A673 (cell line): ENCODE measurements at regions not wholly inside any gene's neighbourhood (a gene's known extent, or its start where the extent isn't known, plus 50 kb on each side); places are given as distances from the start of the nearest gene placed in this dataset.
"Not testable (repeated sequence)": the region's sequence is repeated elsewhere in the genome, so short reads cannot be mapped to it uniquely, and the experiment has no call there.

Source experiments
- BruUV-seq: library from RNA; stranded (reverse); fragments of 400-500 nt; replicated peaks from 2 replicates; lab custom pipeline; 2021; lab: Mats Ljungman, UMichigan
- CTCF ChIA-PET: fragments of 300-600 bp; sonication (Branson Sonifier 250); formaldehyde crosslinking; loops from one replicate; lab custom pipeline; 2022; ENCODE audit warnings: antibody characterized with exemption; lab: Charles Lee
- POLR2A ChIA-PET: fragments of 300-600 bp; sonication (Branson Sonifier 250); formaldehyde crosslinking; loops from one replicate; lab custom pipeline; 2022; ENCODE audit warnings: antibody characterized with exemption; ENCODE audit not compliant: low non-redundant PET; lab: Charles Lee
- DNase-seq: peaks from one replicate; pipeline ENCODE4 v3.0.0-alpha.2; 2015; ENCODE audit warnings: low spot score
- H3K27ac ChIP-seq: fragments of 200-600 bp; sonication (generic); 2 replicates; pipeline ENCODE4 v1.5.1; 2016; ENCODE audit warnings: mixed run types, low read depth, mild to moderate bottlenecking, mixed read lengths, antibody characterized with exemption, low read length; ENCODE audit not compliant: poor library complexity, severe bottlenecking
- H3K27me3 ChIP-seq: fragments of 200-600 bp; sonication (generic); replicated peaks from 2 replicates; pipeline ENCODE4 v1.6.1; 2017; ENCODE audit warnings: mixed run types, low read depth, mild to moderate bottlenecking, mixed read lengths, antibody characterized with exemption, low read length; ENCODE audit not compliant: insufficient read depth, poor library complexity
- H3K36me3 ChIP-seq: fragments of 200-600 bp; sonication (generic); 2 replicates; pipeline ENCODE4 v1.6.1; 2016; ENCODE audit warnings: mixed run types, mild to moderate bottlenecking, mixed read lengths, antibody characterized with exemption, low read length; ENCODE audit not compliant: insufficient read depth, poor library complexity, severe bottlenecking
- H3K4me1 ChIP-seq: fragments of 200-600 bp; sonication (generic); 2 replicates; pipeline ENCODE4 v1.6.1; 2017; ENCODE audit warnings: mixed run types, mild to moderate bottlenecking, mixed read lengths, antibody characterized with exemption, low read length; ENCODE audit not compliant: insufficient read depth, poor library complexity, severe bottlenecking
- H3K4me3 ChIP-seq: fragments of 200-600 bp; sonication (generic); 2 replicates; pipeline ENCODE4 v1.5.1; 2016; ENCODE audit warnings: low read depth, mixed run types, mild to moderate bottlenecking, mixed read lengths, low read length; ENCODE audit not compliant: poor library complexity, severe bottlenecking
- H3K9me3 ChIP-seq: fragments of 200-600 bp; sonication (generic); 2 replicates; pipeline ENCODE4 v1.6.1; 2016; ENCODE audit warnings: mixed run types, low read depth, mild to moderate bottlenecking, mixed read lengths, antibody characterized with exemption, low read length; ENCODE audit not compliant: poor library complexity, severe bottlenecking
- CTCF ChIP-seq: fragments of 300-800, 200-600 bp; sonication (generic); conservative IDR thresholded peaks from 2 replicates; pipeline ENCODE4 v1.5.1; 2017; ENCODE audit warnings: low read depth, mild to moderate bottlenecking, antibody characterized with exemption, low read length, moderate library complexity, mixed read lengths
- EZH2 ChIP-seq: fragments of 200-600 bp; sonication (generic); IDR thresholded peaks from 2 replicates; pipeline ENCODE4 v1.6.1; 2017; ENCODE audit warnings: borderline replicate concordance, low read depth, mild to moderate bottlenecking, mixed read lengths, antibody characterized with exemption, low read length; ENCODE audit not compliant: poor library complexity, severe bottlenecking
- intact Hi-C: fragments of 100-400 bp; cut with micrococcal nuclease; formaldehyde crosslinking; loops from one replicate; pipeline ENCODE4 v1.10.0; 2022; ENCODE audit not compliant: unreplicated experiment

GRCh38 chr20:29318871-29319461, 1938.5 kb upstream of the DEFB115 start:
- DNase-seq: no peak
- Histone ChIP-seq H3K27ac (no peak overlapping the region), H3K27me3 (no peaks in the 10 kb centered on the region), H3K4me3 (no peak overlapping the region), H3K9me3 (peaks cover 3% of the 10 kb centered on the region), H3K36me3 (no peaks in the 10 kb centered on the region), H3K4me1 (no peaks in the 10 kb centered on the region)
- ChIA-PET POLR2A (no interaction called here), CTCF (no interaction called here)
- BruUV-seq: no TSS peak
- TF ChIP-seq CTCF (no peak), EZH2 (no peak)
- intact Hi-C loops: no loop called here

- Histone ChIP-seq H3K27me3 (no peaks in the 10 kb centered on the region), H3K4me1 (no peaks in the 10 kb centered on the region), H3K9me3 (peaks cover 3% of the 10 kb centered on the region), H3K27ac (no peak overlapping the region), H3K4me3 (no peak overlapping the region), H3K36me3 (no peaks in the 10 kb centered on the region)
- CTCF ChIA-PET: no interaction called here
- TF ChIP-seq EZH2: no peak
- no peak for TF ChIP-seq CTCF
- no peak for DNase-seq
- POLR2A ChIA-PET: no interaction called here
- intact Hi-C loops: loop anchor here (10.0 kb wide), 1 partner anchor 1035 kb away; no protein-coding TSS in a partner anchor
- BruUV-seq: no TSS peak
Observed at GRCh38 chr20:29319725-29320124, 1937.7 kb upstream of the DEFB115 start.

GRCh38 chr20:29320216-29320949, 1937.1 kb upstream of the DEFB115 start:
- H3K9me3 ChIP-seq, CTCF ChIA-PET, H3K27me3 ChIP-seq: not testable (repeated sequence)

GRCh38 chr20:29323631-29324515, 1933.6 kb upstream of the DEFB115 start:
- H3K4me1 ChIP-seq: not testable (repeated sequence)
- peaks cover 15% of the 10 kb centered on the region for H3K9me3 ChIP-seq

More at GRCh38 chr20:29320216-29320949, 1937.1 kb upstream of the DEFB115 start:
- BruUV-seq, H3K4me1 ChIP-seq, H3K27ac ChIP-seq, H3K4me3 ChIP-seq, DNase-seq, H3K36me3 ChIP-seq, POLR2A ChIA-PET: not testable (repeated sequence)
- intact Hi-C loops: loop anchor here (10.0 kb wide), 1 partner anchor 1034 kb away; no protein-coding TSS in a partner anchor

GRCh38 chr20:29324516-29325303, 1932.8 kb upstream of the DEFB115 start:
- CTCF ChIA-PET, H3K4me3 ChIP-seq, BruUV-seq, POLR2A ChIA-PET, H3K4me1 ChIP-seq, H3K27ac ChIP-seq, H3K27me3 ChIP-seq, H3K36me3 ChIP-seq, DNase-seq: not testable (repeated sequence)
- intact Hi-C loops: loop anchor here (10.0 kb wide), 1 partner anchor 1030 kb away; no protein-coding TSS in a partner anchor
- H3K9me3 ChIP-seq: peaks cover 18% of the 10 kb centered on the region

More at GRCh38 chr20:29323631-29324515, 1933.6 kb upstream of the DEFB115 start:
- BruUV-seq, H3K27me3 ChIP-seq, CTCF ChIA-PET, POLR2A ChIA-PET, H3K27ac ChIP-seq, H3K4me3 ChIP-seq, H3K36me3 ChIP-seq, DNase-seq: not testable (repeated sequence)
- intact Hi-C loops: loop anchor here (10.0 kb wide), 1 partner anchor 1031 kb away; no protein-coding TSS in a partner anchor
